MM.1S (cell line): ENCODE measurements at regions not wholly inside any gene's neighbourhood (a gene's known extent, or its start where the extent isn't known, plus 50 kb on each side); places are given as distances from the start of the nearest gene placed in this dataset.

Source experiments
- DNase-seq: peaks from one replicate; pipeline ENCODE4 v3.0.0-alpha.2; 2015
- H2AFZ ChIP-seq: fragments of 300-600 bp; sonication (generic); 2 replicates; pipeline ENCODE4 v1.6.0; 2016; ENCODE audit warnings: antibody characterized with exemption, low read length
- H3F3A ChIP-seq: fragments of 300-600 bp; sonication (generic); 2 replicates; pipeline ENCODE4 v1.6.1; 2016; ENCODE audit warnings: mild to moderate bottlenecking, antibody characterized with exemption, low read length, moderate library complexity, mixed read lengths; ENCODE audit not compliant: insufficient read depth
- H3K27ac ChIP-seq: fragments of 300-600 bp; sonication (generic); 2 replicates; pipeline ENCODE4 v1.5.1; 2016; ENCODE audit warnings: mild to moderate bottlenecking, low read length
- H3K27me3 ChIP-seq: fragments of 300-600 bp; sonication (generic); replicated peaks from 2 replicates; pipeline ENCODE4 v1.6.0; 2016; ENCODE audit warnings: low read length; ENCODE audit not compliant: insufficient read depth
- H3K36me3 ChIP-seq: fragments of 300-600 bp; sonication (generic); replicated peaks from 2 replicates; pipeline ENCODE4 v1.6.1; 2016; ENCODE audit warnings: mild to moderate bottlenecking, low read length, mixed read lengths; ENCODE audit not compliant: insufficient read depth
- H3K4me1 ChIP-seq: fragments of 300-600 bp; sonication (generic); 2 replicates; pipeline ENCODE4 v1.6.1; 2016; ENCODE audit warnings: low read length, mixed read lengths
- H3K4me2 ChIP-seq: fragments of 300-600 bp; sonication (generic); 2 replicates; pipeline ENCODE4 v1.6.0; 2016; ENCODE audit warnings: low read depth, low read length
- H3K4me3 ChIP-seq: fragments of 300-600 bp; sonication (generic); 2 replicates; pipeline ENCODE4 v1.5.1; 2016; ENCODE audit warnings: low read length, mixed read lengths
- H3K79me2 ChIP-seq: fragments of 300-600 bp; sonication (generic); 2 replicates; pipeline ENCODE4 v1.6.1; 2016; ENCODE audit warnings: mixed run types, low read length, mixed read lengths
- H3K9ac ChIP-seq: fragments of 300-600 bp; sonication (generic); 2 replicates; pipeline ENCODE4 v1.6.1; 2016; ENCODE audit warnings: low read length, mixed read lengths
- H3K9me2 ChIP-seq: fragments of 300-600 bp; sonication (generic); replicated peaks from 2 replicates; pipeline ENCODE4 v1.6.1; 2016; ENCODE audit warnings: mild to moderate bottlenecking, low read length, mixed read lengths; ENCODE audit not compliant: insufficient read depth
- H3K9me3 ChIP-seq: fragments of 300-600 bp; sonication (generic); replicated peaks from 2 replicates; pipeline ENCODE4 v1.6.1; 2016; ENCODE audit warnings: mild to moderate bottlenecking, low read length, mixed read lengths; ENCODE audit not compliant: insufficient read depth
- H4K20me1 ChIP-seq: fragments of 300-600 bp; sonication (generic); 2 replicates; pipeline ENCODE4 v1.6.1; 2016; ENCODE audit warnings: mild to moderate bottlenecking, low read length, moderate library complexity, mixed read lengths; ENCODE audit not compliant: insufficient read depth
- EZH2 ChIP-seq: fragments of 300-600 bp; sonication (generic); optimal IDR thresholded peaks from 2 replicates; pipeline ENCODE3; 2017; ENCODE audit warnings: low read depth, mild to moderate bottlenecking, antibody characterized with exemption, low read length, mixed read lengths
- EZH2phosphoT487 ChIP-seq: fragments of 300-600 bp; sonication (generic); IDR thresholded peaks from 2 replicates; pipeline ENCODE4 v1.6.1; 2018; ENCODE audit warnings: antibody characterized with exemption, low read length
- TF ChIP-seq, protein P1 (sequence below): fragments of 300-600 bp; sonication (generic); IDR thresholded peaks from 2 replicates; pipeline ENCODE4 v1.5.1; 2016; ENCODE audit warnings: antibody characterized with exemption, low read length, mixed read lengths

DNA sequence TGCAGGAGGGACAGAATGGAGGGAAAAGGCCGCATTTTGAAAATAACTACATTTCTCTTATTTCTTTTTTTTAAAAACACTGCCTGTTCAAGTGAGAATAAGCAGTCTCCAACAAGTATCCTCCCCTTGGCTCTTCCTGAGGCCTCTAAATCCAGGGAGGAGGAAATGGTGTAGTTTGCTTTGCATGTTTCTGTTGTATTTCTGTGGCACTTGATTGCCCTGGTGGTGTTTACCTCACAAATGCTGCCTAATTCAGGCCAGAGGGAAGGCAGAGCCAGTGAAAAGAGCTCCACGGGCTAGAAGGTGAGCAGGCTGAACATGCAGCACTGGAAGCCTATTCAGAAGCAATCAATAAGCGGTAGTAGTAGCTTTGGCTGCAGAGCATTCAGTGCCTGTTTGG is 149.3 kb upstream of the ATP11B start:
- Histone ChIP-seq H3K79me2 (no peaks in the 10 kb centered on the region), H4K20me1 (no peaks in the 10 kb centered on the region), H3K9ac (no peak overlapping the region), H3K4me2 (no peak overlapping the region), H3K4me1 (no peaks in the 10 kb centered on the region), H3K36me3 (no peaks in the 10 kb centered on the region), H3K9me3 (no peaks in the 10 kb centered on the region), H3K27me3 (no peaks in the 10 kb centered on the region), H3F3A (no peaks in the 10 kb centered on the region), H3K9me2 (no peaks in the 10 kb centered on the region), H2AFZ (no peak overlapping the region), H3K27ac (no peak overlapping the region), H3K4me3 (no peak overlapping the region)
- no peak for DNase-seq
- no peak for TF ChIP-seq EZH2
- TF ChIP-seq EZH2phosphoT487 = no peak
- TF ChIP-seq, protein P1, sequence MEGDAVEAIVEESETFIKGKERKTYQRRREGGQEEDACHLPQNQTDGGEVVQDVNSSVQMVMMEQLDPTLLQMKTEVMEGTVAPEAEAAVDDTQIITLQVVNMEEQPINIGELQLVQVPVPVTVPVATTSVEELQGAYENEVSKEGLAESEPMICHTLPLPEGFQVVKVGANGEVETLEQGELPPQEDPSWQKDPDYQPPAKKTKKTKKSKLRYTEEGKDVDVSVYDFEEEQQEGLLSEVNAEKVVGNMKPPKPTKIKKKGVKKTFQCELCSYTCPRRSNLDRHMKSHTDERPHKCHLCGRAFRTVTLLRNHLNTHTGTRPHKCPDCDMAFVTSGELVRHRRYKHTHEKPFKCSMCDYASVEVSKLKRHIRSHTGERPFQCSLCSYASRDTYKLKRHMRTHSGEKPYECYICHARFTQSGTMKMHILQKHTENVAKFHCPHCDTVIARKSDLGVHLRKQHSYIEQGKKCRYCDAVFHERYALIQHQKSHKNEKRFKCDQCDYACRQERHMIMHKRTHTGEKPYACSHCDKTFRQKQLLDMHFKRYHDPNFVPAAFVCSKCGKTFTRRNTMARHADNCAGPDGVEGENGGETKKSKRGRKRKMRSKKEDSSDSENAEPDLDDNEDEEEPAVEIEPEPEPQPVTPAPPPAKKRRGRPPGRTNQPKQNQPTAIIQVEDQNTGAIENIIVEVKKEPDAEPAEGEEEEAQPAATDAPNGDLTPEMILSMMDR = no peak

DNA sequence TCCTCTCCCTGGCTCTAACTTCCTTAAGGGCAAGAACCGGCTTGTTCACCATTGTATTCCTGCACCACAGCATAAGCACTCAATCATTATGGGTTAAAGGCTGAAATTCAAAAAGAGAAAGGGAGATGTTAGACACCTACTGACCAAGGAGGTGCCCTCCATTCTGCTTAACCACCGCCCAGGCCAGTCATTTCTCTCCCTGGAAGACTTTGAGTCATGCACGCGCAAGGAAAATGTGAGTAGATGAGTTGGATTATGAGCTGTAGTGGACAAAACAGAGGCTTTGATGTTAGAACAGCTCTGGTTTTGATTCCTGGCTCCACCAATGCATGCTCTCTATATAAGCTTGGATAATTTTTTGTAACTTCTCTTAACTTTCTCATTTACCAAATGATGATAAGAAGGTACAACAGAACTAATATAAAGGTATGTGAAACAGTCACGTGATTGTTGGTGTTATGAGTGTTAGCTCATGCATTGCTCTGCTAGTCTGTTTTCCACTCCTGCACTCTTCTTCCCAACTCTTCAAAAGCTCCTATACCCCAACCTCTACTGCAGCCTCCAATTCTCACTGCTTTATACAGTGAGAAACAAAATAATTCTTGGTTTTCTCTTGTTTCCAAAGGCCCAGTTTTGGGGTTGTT is 148.4 kb upstream of the ATP11B start:
- H4K20me1 ChIP-seq = no peaks in the 10 kb centered on the region
- H3K27me3 ChIP-seq = no peaks in the 10 kb centered on the region
- H3K9me2 ChIP-seq = no peaks in the 10 kb centered on the region
- H3K9ac ChIP-seq = no peak overlapping the region
- no peaks in the 10 kb centered on the region for H3K36me3 ChIP-seq
- no peak for TF ChIP-seq EZH2
- no peak for TF ChIP-seq EZH2phosphoT487
- TF ChIP-seq, protein P1 = no peak
- no peak overlapping the region for H3K4me2 ChIP-seq
- no peak overlapping the region for H3K27ac ChIP-seq
- H3K79me2 ChIP-seq = no peaks in the 10 kb centered on the region
- no peak overlapping the region for H3K4me3 ChIP-seq
- no peak overlapping the region for H2AFZ ChIP-seq
- DNase-seq = no peak
- H3F3A ChIP-seq = no peaks in the 10 kb centered on the region
- no peaks in the 10 kb centered on the region for H3K4me1 ChIP-seq
- no peaks in the 10 kb centered on the region for H3K9me3 ChIP-seq

DNA sequence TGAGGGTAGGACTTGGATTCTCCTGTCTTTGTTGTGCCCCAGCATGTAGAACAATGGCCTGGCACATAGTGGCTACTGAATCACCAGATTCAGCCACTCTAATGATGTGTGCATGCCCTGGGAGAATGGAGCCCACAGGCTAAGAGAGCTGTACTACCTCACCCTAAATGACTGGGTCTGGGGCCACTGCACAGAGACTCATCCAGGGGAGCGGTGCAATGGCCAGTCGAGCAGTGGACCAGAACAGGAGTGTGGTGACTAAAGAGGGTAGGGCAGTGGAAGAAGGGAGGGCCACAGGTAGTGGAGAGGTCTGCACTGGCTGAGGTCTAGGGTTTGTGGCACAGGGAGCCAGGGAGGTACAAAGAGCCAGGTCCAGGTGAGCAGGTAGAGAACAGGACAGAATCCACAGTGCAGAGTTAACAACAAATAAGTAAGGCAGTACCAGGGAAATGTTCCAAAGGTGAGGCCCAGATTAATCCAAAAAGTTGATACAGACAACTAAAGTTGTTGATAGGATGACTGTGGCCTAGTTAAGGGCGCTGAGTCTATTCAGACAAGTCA is 142.7 kb upstream of the ATP11B start:
- Histone ChIP-seq H4K20me1 (no peaks in the 10 kb centered on the region), H3K4me1 (no peaks in the 10 kb centered on the region), H3K27ac (no peak overlapping the region), H3K9me3 (no peaks in the 10 kb centered on the region), H3K36me3 (no peaks in the 10 kb centered on the region), H3K9me2 (no peaks in the 10 kb centered on the region), H3K9ac (no peak overlapping the region), H3K4me2 (no peak overlapping the region), H3K27me3 (no peaks in the 10 kb centered on the region), H3F3A (no peaks in the 10 kb centered on the region), H3K4me3 (no peak overlapping the region), H2AFZ (no peak overlapping the region), H3K79me2 (no peaks in the 10 kb centered on the region)
- no peak for DNase-seq
- TF ChIP-seq EZH2 (no peak), EZH2phosphoT487 (no peak)
- TF ChIP-seq, protein P1 = no peak
